ENCODE measurements at regions not wholly inside any gene's neighbourhood (a gene's known extent, or its start where the extent isn't known, plus 50 kb on each side); places are given as distances from the start of the nearest gene placed in this dataset.
A peak's percentile ranks its signal among the peaks of the same experiment; 100 is the strongest.

GRCh38 chr10:10208196-10208595, 809.5 kb upstream of the CELF2 start:
- H3K27me3 ChIP-seq: no peaks in the 10 kb centered on the region
- H3K27ac ChIP-seq: no peak overlapping the region
- no peak for TF ChIP-seq CTCF (IDR thresholded peaks at IDR 0.05)
- no peak overlapping the region for H3K4me3 ChIP-seq
- peaks cover 0 to 21% of the 10 kb centered on the region in 2 donors for H3K9me3 ChIP-seq
- peaks cover 0 to 7% of the 10 kb centered on the region in 2 donors for H3K4me1 ChIP-seq
- DNase-seq (ENCODE audit: low spot score): no peak
- H3K36me3 ChIP-seq: no peaks in the 10 kb centered on the region

DNA sequence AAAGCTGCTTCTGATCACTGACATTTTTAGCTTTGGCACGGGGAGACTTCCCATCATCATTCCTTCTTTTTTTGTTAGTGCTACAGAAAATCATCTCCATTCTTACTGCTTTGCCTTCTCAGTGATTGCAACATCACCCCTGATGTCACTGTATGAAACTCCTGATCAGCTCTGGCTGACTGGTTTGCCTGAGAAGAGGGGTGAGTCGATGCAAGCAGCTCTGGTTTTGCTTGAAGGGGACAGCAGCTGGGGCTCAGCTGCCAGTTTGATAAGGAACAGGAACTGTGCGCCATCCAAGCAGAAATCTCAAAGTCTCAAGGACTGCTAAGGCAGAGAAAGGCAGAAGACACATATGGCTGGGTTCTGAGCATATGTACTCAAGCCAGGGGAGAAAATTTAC, 808.5 kb upstream of the CELF2 start:
- H3K9me3 ChIP-seq: peaks cover 0 to 12% of the 10 kb centered on the region in 2 donors
- peaks cover 0 to 7% of the 10 kb centered on the region in 2 donors for H3K4me1 ChIP-seq
- H3K4me3 ChIP-seq: no peak overlapping the region
- no peak for TF ChIP-seq CTCF (IDR thresholded peaks at IDR 0.05)
- DNase-seq (ENCODE audit: low spot score): peak; percentile 61
- no peaks in the 10 kb centered on the region for H3K27me3 ChIP-seq
- H3K36me3 ChIP-seq: no peaks in the 10 kb centered on the region
- no peak overlapping the region for H3K27ac ChIP-seq

- no peaks in the 10 kb centered on the region for H3K36me3 ChIP-seq
- TF ChIP-seq CTCF (IDR thresholded peaks at IDR 0.05): no peak
- H3K4me1 ChIP-seq: peaks cover 0 to 7% of the 10 kb centered on the region in 2 donors
Observed at GRCh38 chr10:10211409-10211808, 806.3 kb upstream of the CELF2 start.

DNA sequence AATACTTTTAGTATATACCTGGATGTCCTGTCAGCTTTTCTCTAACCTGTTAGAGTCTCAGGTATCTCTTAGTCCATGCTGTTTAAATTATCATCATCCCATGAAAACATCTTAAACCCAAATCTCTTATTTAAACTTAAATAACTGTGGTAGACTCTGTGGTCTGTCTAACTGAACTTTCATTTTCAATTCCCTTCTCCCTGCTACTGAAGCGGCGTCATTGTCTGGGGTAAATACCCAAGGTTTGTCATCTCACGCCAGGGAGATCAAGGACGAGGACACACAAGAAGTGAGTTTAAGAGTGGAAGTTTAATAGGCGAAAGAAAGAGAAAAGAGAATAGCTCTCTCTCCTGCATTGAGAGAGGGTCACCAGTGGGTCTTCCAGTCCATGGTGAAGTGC, 804.4 kb upstream of the CELF2 start:
- no peak for TF ChIP-seq CTCF (IDR thresholded peaks at IDR 0.05)
- H3K9me3 ChIP-seq: no peaks in the 10 kb centered on the region
- no peaks in the 10 kb centered on the region for H3K36me3 ChIP-seq
- no peak for DNase-seq (ENCODE audit: low spot score)
- H3K27me3 ChIP-seq: no peaks in the 10 kb centered on the region
- no peak overlapping the region for H3K27ac ChIP-seq
- peaks cover 0 to 7% of the 10 kb centered on the region in 2 donors for H3K4me1 ChIP-seq
- no peak overlapping the region for H3K4me3 ChIP-seq

More at GRCh38 chr10:10211409-10211808, 806.3 kb upstream of the CELF2 start:
- no peaks in the 10 kb centered on the region for H3K9me3 ChIP-seq
- no peak overlapping the region for H3K27ac ChIP-seq
- DNase-seq (ENCODE audit: low spot score): no peak
- no peaks in the 10 kb centered on the region for H3K27me3 ChIP-seq
- H3K4me3 ChIP-seq: no peak overlapping the region

- Histone ChIP-seq H3K9me3 (no peaks in the 10 kb centered on the region), H3K4me3 (no peak overlapping the region), H3K36me3 (no peaks in the 10 kb centered on the region), H3K4me1 (no peaks in the 10 kb centered on the region), H3K27me3 (no peaks in the 10 kb centered on the region), H3K27ac (no peak overlapping the region)
- DNase-seq (ENCODE audit: low spot score): no peak
- no peak for TF ChIP-seq CTCF (IDR thresholded peaks at IDR 0.05)
Observed at GRCh38 chr10:10222304-10222841, 795.3 kb upstream of the CELF2 start.

DNA sequence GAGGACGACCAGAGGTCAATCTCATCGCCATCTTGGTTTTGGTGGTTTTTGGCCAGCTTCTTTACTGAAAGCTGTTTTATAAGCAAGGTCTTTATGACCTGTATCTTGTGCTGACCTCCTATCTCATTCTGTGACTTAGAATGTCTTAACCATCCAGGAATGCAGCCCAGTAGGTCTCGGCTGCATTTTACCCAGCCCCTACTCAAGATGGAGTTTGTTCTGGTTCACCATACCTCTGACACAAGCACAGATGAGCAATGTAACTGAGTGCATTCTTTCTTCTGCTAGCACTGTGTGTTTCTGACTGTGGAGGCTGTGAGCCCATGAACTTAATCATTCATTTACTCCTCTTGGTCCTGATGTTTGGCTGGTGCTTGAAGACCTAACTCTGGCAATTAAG, 794.5 kb upstream of the CELF2 start:
- no peak for DNase-seq (ENCODE audit: low spot score)
- Histone ChIP-seq H3K4me1 (no peaks in the 10 kb centered on the region), H3K27me3 (no peaks in the 10 kb centered on the region), H3K4me3 (no peak overlapping the region), H3K9me3 (no peaks in the 10 kb centered on the region), H3K36me3 (no peaks in the 10 kb centered on the region), H3K27ac (no peak overlapping the region)
- no peak for TF ChIP-seq CTCF (IDR thresholded peaks at IDR 0.05)

Data from right atrium auricular region (tissue), 2 donors.